Ecto neural progenitor cell (in vitro differentiated cells): ENCODE measurements at regions not wholly inside any gene's neighbourhood (a gene's known extent, or its start where the extent isn't known, plus 50 kb on each side); places are given as distances from the start of the nearest gene placed in this dataset.
"Not testable (repeated sequence)": the region's sequence is repeated elsewhere in the genome, so short reads cannot be mapped to it uniquely, and the experiment has no call there.

Experiments
- DNase-seq: peaks from one replicate; pipeline ENCODE4 v3.0.0-alpha.2; 2018; ENCODE audit warnings: low spot score

DNA sequence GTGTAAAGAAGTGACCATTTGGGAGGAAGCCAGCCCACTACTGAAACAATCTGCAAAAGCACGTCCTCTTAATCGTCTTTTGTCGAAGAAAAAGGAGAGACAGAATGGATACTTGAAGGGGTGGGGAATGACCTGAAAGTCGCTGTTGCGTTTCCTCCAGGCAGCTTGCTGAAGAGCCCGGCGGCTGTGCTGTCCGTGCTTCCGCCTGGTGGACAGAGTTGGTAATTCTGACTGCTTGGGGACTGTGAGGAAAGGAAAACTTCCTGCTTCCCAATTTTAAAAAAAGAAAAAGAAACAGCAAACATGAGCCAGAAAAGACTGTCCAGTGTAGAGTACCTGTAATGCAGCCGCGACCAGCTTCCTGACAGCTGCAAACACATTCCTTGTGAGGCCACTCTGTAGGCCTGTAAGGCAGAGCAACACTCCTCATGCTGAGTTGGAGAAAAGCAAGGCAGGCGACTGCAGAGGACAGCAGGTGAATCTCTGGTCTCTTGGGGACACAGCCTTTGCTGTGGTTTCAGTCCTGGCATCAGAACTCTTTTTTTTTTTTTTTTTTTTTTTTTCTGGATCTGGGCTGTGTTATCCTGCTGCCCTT lies 251.1 kb upstream of the TBX18 start:
- peak; percentile 77 for DNase-seq

DNA sequence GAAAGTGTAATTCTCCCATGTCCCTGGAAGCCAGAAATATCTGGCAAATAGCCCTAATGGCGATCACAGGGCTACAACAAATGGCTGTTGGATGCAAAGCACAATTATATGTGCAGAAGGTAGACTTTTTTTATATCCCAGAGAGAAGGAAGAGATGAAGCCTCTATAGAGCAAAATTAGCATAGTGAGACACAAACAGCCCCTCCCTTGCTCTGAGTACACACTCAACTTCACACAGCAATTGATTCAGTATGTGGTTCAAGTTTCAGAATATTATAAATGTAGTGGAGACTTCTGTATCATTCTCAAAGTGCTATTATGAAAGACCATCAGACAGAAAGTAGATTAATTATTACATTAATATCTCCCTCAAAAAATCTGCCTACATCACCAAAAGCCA lies 246.5 kb upstream of the TBX18 start:
- DNase-seq = no peak

DNA sequence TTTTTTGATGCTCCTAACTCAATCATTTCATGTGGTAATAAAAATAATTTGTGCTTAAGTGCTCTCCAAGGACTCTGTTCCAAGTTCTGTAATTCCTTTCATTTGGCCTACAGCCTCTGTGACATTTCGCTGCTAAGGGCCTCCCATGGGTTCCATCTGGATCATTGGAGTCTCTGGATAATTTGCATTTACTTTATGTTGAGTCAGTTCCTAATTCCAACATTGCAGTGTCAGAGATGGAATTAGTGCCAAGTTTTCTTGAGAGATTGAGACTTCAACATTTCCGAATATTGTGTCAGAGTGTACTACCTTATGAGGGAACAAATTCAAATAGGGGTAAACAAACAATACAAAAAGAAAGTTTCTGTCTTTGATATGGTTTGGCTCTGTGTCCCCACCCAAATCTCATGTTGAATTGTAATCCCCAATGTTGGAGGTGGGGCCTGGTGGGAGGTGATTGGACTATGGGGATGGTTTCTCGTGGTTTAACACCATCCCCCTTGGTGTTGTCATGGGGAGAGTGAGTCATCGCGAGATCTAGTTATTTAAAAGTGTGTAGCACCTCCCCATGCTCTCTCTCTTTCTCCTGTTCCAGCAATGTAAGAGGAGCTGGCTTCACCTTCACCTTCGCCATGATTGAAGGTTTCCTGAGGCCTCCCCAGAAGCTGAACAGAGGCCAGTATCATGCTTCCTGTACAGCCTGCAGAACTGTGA lies 244.1 kb upstream of the TBX18 start:
- no peak for DNase-seq

DNA sequence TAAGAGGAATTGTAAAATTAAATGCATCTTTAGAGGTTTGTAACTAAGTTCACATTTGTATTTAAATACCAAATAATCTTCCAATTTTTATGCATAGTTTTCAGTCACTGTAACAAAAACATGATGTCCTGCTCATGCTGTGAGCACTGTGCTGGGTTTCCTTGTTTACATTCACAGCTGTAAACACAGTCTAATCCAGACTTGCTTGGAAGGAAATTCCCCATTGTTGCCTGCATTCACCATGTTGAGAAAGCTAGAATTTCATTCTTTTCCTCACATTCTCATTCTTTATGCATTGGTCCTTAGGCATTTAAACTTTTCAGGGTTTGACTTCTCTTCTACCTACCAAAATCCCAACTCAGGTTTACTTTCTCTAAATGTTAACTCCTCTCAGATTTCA lies 242.0 kb upstream of the TBX18 start:
- DNase-seq = no peak

DNA sequence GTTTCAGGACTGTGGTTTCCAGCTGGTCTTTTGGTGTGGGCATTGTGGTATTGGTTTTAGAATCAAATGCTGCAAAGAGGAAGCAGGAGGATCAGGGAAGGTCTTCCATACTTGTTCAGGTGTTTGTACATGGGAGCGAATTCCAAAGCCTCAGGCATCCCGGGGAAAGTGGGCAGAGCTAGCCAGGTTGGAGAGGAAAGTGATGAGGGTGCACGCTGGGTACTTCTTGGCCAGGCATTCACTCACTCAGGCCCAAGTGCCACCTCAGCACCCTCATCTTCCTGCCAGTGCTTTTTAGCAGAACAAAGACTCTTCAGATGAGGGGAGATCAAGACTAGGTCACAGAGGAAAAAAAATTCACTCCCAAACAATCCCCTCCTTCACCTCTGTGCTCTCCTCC lies 241.1 kb upstream of the TBX18 start:
- DNase-seq = no peak

DNA sequence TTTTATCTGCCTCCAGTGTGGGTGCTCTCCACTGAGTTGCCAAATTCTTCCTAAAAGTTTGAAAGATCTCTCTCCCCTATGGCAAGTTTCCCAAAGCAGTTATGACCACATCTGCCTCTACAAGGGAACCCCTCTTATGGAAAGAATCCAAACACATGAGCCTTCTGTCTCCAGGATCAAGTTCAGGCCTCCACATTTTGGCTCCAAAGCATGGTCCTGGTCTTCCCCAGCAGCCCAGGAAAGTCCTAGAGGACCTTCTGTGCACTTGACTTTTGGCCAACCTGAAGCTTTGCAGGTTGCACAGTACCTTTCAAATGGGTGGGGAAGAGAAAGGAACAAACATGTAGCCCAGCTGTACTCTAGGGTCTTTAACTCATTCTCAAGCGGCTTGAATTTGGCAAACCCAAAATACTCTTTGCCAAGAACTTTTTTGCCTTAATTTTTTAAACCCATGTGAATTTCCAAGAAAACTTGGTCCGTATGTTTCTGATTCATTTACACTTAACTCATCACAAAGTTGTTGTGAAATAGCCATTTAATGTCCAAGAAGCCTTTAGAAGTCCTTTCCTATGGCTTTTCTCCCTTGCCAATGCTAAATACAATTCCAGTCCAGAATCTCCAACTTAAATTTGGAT lies 240.1 kb upstream of the TBX18 start:
- DNase-seq = no peak

DNA sequence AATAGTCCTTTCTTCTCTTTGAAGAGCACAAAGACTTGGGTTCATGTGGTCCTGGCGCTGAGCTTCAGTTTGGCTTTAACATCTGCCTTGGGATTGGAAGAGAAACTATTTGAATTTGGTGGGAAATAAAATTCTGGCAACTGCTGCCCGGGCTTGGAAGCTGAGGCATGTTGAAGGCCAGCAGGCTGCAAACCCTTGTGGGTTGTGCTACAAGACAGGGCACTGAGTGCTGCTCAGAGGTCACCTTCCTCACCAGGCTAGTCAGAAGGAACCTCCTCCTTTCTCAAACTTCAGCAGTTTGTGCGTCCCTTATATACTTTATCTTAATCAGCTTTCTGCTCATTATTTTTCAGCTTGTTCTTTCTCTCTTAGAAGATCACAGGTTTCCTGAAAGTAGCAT lies 238.4 kb upstream of the TBX18 start:
- no peak for DNase-seq

DNA sequence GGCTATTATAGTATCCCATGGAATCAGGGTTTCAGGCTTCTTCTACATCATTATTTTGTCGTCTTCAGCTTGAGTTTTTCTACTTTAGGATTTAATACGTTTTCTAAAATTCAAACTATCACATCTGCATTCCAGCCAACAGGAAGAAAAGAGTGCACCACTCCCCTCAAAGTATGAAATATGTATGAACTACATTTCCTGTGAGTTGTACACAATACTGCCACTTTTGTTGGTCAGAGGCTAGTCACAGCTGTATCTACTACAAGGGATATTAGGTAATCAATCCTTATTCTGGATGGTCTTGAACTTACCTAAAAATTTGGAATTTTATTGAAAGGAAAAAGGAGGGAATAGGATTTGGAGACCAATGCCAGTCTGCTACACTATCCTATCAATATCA lies 235.6 kb upstream of the TBX18 start:
- DNase-seq = no peak

DNA sequence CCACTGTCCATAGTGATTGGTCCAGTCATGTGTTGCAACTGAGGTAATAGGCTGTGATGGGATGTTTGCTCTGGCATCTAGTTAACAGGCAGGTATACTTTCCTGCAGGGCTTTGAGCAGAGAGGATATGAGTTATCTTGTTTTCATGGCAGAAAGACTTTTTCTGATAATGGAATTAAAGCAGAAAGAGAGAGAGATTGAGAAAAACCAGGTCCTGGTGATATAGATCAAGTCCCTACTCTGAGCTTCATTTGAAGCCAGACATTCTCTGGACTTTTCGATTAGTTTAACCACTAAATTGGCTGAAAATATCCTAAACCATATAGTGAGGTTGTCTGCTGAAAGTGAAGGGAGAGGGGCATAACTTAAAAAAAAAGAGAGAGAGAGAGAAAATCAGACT lies 233.8 kb upstream of the TBX18 start:
- DNase-seq = no peak

DNA sequence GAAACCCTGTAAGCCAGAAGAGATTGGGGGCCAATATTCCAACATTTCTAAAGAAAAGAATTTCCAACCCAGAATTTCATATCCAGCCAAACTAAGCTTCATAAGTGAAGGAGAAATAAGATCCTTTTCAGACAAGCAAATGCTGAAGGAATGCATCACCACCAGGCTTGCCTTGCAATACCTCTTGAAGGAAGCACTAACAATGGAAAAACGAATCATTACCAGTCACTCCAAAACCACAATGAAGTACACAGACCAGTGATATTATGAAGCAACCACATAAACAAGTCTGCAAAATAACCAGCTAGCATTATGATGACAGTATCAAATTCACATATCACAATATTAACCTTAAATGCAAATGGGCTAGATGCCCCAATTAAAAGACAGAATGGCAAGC lies 224.4 kb upstream of the TBX18 start:
- DNase-seq = not testable (repeated sequence)

DNA sequence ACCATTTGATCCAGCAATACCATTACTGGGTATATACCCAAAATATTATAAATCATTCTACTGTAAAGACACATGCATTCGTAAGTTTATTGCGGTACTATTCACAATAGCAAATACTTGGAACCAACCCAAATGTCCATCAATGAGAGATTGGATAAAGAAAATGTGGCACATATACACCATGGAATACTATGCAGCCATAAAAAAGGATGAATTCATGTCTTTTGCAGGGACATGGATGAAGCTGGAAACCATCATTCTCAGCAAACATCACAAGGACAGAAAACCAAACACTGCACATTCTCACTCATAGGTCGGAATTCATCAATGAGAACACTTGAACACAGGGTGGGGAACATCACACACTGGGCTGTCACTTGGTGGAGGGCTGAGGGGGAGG lies 221.1 kb upstream of the TBX18 start:
- not testable (repeated sequence) for DNase-seq

DNA sequence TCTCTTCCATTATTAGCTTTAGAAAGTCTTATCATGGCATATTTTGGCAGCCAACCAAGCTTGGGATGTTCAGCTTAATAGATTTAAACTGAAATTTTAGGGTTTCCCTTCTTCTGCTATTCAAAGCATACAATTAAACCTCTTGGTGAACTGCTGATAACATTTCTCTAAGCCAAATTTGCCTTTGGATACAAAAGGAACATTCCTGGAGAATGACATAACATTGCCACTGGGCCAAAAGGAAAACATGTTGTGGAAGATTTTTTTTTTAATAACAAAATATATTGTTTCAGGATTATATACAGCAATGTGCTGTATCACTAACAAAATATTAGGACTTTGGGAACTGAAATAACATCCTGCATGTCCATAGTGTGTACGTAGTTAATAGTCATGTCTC lies 215.1 kb upstream of the TBX18 start:
- no peak for DNase-seq

DNA sequence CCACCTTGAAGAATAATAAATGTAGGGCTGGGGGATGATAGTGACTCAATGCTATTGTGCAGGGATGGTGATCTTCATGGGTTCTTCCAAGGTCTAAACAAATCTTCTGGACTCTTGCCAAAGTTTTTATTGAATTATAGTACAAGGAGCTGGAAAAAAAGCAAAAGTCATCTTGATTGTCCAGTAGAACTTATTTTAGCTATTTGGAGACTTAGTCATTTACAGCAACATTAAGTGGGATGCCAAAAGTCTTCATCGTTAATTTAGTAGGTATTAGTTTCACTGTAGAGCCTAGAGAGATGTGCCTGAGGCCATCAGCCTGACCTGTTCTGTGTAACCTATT lies 212.9 kb upstream of the TBX18 start:
- no peak for DNase-seq

DNA sequence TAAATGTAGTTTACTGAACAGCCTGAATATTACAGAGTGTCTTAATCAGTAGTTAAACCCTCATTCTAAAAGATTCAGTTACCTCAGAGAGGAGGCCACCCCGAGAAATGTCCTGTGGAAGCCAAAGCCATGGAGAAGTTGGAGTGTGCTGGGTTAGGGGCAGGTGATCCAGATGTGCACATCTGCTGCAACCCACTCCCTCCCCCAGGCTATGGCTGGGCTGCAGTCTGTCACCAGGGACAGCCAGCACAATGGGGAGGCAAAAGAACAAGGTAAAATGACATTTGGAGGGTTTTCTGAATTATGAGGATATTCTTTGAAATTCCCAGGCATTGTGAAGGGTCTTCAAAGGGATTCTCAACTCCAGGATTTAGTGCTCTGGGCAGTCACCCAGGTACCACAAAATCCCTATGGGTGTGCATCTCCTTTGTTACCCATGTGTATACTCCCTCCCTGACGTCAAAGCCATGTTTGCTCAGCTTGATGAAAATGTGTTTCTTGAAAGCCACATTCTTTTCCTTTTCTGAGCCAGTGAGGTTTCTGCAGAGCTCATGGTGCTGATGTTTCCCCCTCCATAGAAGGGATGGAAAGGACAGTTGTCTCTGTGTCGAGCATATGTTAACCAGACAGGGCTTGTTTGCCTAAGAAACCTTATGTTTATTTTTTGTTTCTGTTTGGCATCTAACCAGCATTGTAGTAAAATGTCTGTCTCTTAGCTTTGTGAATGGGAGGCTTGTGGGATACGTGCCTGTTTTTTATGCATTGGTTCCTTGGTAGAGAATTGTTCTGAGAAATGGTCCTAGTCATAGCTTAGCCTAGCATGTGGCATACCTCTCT lies 212.3 kb upstream of the TBX18 start:
- DNase-seq = no peak

DNA sequence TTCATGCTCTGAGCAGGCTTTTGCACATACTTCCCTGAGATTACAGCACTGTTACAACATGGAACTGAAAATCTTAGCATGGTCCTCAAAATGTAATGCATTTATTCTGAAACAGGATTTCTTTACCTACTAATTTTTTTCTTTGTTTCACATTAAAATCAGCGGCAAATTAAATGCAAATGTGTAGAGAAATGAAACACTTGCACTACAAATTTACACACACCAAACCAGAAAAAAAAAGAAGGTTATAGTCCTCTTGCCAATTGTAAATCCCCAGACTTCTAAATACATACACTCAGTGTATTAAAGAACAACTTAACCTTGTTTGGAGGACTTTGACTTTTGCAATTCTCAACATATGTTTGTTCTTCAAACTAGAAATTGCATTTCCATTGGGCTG lies 210.9 kb upstream of the TBX18 start:
- no peak for DNase-seq

DNA sequence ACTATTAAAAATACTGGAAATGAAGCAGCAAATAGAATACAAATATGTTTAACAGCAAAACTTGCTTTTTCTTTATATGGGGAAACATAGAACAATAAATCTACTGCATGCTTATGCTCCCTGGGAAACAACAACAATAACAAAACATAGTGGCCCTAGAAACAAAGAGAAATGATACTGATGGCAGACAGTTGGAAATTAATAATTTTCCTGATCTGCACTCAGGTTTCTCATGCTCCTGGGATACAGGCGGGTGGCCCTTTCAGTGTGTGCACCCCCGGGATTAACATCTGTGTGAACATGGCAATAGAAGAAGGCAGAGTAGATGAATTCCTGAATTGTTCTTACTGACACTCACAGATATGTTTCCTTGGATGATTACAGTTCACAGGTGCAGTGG lies 209.2 kb upstream of the TBX18 start:
- DNase-seq = no peak

DNA sequence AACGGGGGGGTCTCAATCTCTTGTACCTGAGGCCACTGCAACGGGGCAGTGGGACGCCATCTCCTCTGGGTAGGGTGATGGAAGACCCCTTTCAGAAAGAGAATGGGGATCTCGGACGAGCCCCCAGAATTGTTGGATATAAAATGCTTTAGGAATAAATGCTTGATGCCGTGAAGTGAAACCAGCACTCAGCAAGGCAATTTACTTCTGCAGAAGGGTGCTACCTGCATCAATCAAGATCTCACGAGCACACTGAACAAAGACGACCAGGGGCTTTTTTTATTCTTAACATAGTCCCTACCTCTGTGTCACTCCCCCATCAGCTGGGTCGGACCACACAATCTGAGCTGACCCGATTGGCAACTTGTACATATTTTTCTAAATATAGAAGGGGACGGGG lies 203.6 kb upstream of the TBX18 start:
- DNase-seq = no peak

DNA sequence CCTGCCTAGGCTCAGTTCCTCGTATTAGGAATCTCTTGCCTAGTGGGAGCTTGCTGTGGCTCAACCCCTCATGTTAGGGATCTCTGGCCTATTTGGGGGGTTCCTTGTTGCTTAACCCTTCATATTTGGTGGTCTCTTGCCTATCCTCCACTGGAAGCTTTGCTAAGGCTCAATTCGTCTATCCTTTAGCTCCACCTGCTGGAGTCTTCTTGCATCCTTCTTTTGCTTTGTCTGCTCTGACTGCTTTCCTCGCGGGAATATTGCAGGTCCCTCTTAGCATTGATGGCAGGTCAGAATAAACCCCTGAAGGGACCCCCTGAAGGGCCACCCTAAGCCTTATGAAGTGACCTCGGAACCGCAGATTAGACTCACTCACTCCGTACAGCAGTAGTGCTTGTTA lies 203.0 kb upstream of the TBX18 start:
- DNase-seq = peak; percentile 57

DNA sequence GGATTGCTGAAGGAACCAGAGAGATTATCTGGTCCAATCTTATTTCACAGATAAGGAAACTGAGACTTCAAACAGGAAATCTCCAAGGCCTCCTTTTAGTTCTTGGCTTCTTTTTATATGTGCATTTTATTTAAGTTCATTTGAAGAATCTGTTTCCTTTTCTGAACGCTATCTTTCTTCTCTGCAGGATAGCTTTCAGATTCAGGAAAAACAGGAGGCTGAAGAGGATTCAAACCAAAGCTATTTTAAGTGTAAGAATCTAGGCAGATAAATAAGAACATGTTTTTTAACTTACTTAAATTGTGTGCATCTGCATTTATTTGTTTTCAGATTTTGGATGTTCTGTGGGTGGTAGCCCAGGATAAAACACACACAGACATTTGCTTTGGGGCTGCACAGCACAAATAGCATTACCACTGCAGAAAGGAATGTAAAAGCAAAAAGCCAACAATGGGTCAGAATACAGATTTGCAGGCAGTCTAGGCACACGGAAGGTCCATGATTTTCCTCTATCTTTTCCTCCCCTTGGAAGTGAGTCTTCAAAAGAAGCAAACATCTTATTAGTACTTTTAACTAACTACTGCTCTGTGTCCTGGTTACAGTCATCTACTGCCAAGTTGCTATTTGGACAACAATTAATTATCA lies 188.8 kb upstream of the TBX18 start:
- DNase-seq = no peak

DNA sequence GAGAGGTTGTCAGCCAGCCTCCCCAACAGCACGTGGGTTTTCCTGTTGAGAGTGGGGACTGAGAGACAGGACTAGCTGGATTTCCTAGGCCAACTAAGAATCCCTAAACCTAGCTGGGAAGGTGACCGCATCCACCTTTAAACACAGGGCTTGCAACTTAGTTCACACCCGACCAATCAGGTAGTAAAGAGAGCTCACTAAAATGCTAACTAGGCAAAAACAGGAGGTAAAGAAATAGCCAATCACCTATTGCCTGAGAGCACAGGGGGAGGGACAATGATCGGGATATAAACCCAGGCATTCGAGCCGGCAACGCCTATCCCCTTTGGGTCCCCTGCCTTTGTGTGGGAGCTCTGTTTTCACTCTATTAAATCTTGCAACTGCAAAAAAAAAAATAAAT lies 180.5 kb upstream of the TBX18 start:
- DNase-seq = not testable (repeated sequence)

DNA sequence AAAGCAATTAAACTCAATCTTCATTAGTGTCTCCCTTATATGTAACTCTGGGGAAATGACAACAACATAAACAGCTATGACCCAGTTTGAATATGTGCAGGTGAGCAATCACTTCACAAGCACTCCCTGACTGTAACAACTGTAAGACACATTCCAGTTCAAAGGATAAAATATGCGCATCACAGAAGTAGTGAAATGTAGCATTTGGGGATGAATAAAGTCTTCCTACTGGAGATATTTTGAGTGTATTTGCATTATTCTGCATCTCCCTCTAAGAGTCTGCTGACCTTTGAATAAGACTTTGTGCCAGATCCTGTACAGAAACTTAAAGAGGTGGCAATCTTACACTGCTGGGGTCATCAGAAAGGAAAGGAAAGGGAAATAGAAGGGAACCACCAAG lies 179.5 kb upstream of the TBX18 start:
- DNase-seq = no peak

DNA sequence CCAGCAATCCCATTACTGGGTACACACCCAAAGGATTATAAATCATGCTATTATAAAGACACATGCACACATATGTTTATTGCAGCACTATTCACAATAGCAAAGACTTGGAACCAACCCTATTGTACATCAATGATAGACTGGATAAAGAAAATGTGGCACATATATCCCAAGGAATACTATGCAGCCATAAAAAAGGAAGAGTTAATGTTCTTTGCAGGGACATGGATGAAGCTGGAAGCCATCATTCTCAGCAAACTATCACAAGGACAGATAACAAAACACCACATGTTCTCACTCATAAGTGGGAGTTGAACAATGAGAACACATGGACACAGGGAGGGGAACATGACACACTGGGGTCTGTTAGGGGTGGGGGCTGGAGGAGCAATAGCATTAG lies 177.2 kb upstream of the TBX18 start:
- DNase-seq = not testable (repeated sequence)

DNA sequence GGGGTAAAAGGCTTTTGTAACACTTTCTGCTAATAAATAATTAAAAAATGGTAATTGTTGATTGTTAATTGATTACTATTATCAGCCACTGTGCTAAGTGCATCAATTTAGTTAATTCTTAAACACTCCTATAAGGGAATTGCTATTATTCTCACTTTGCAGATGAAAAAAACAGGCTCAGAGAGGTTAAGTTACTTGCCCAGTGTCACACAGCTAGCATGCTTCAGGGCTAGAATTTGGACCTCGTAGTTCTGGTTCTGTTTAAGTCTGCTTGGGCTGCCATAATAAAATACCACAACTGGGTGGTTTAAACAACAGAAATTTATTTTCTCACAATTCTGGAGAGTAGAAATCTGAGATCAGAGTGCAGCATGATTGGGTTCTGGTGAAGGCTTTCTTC lies 164.8 kb upstream of the TBX18 start:
- no peak for DNase-seq
